ENCODE measurements at regions not wholly inside any gene's neighbourhood (a gene's known extent, or its start where the extent isn't known, plus 50 kb on each side); places are given as distances from the start of the nearest gene placed in this dataset.

DNA sequence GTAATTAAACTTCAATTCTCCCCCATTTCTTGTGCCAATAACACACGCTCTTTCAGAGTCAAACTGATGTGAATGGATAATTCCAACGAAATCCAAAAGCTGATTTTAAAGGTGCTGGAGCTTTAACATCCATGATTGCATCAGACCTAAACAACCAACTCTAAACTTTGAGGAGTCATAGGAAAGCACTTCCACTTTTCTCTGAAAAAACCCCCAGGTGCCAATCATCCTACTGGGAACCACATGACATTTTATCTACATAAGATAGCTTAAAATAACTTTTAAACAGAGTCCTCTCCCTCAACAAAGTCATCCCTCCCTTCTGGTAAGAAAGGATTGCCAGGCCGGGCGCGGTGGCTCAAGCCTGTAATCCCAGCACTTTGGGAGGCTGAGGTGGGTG is 167.7 kb upstream of the PDE10A start:
- TF ChIP-seq, protein P1, sequence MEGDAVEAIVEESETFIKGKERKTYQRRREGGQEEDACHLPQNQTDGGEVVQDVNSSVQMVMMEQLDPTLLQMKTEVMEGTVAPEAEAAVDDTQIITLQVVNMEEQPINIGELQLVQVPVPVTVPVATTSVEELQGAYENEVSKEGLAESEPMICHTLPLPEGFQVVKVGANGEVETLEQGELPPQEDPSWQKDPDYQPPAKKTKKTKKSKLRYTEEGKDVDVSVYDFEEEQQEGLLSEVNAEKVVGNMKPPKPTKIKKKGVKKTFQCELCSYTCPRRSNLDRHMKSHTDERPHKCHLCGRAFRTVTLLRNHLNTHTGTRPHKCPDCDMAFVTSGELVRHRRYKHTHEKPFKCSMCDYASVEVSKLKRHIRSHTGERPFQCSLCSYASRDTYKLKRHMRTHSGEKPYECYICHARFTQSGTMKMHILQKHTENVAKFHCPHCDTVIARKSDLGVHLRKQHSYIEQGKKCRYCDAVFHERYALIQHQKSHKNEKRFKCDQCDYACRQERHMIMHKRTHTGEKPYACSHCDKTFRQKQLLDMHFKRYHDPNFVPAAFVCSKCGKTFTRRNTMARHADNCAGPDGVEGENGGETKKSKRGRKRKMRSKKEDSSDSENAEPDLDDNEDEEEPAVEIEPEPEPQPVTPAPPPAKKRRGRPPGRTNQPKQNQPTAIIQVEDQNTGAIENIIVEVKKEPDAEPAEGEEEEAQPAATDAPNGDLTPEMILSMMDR (IDR thresholded peaks at IDR 0.05; ENCODE audit: extremely low read depth in 1 of 2, insufficient read depth in 1 of 2, low read depth in 1 of 2, low read length in 2 of 2): no peak
- TF ChIP-seq POLR2AphosphoS5 (IDR thresholded peaks at IDR 0.05; ENCODE audit: insufficient read depth, low read depth, low read length) (no peak), POLR2A (IDR thresholded peaks at IDR 0.05; ENCODE audit: low read depth, low read length) (no peak), FOS (IDR thresholded peaks at IDR 0.05; ENCODE audit: borderline replicate concordance, insufficient read depth, low read length) (no peak)
- TF ChIP-seq, protein P2, sequence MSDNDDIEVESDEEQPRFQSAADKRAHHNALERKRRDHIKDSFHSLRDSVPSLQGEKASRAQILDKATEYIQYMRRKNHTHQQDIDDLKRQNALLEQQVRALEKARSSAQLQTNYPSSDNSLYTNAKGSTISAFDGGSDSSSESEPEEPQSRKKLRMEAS (IDR thresholded peaks at IDR 0.05; ENCODE audit: insufficient read depth, insufficient read length): no peak

Data from endothelial cell of umbilical vein (primary cell).